ENCODE measurements at regions not wholly inside any gene's neighbourhood (a gene's known extent, or its start where the extent isn't known, plus 50 kb on each side); places are given as distances from the start of the nearest gene placed in this dataset.
A peak's percentile ranks its signal among the peaks of the same experiment; 100 is the strongest.

DNA sequence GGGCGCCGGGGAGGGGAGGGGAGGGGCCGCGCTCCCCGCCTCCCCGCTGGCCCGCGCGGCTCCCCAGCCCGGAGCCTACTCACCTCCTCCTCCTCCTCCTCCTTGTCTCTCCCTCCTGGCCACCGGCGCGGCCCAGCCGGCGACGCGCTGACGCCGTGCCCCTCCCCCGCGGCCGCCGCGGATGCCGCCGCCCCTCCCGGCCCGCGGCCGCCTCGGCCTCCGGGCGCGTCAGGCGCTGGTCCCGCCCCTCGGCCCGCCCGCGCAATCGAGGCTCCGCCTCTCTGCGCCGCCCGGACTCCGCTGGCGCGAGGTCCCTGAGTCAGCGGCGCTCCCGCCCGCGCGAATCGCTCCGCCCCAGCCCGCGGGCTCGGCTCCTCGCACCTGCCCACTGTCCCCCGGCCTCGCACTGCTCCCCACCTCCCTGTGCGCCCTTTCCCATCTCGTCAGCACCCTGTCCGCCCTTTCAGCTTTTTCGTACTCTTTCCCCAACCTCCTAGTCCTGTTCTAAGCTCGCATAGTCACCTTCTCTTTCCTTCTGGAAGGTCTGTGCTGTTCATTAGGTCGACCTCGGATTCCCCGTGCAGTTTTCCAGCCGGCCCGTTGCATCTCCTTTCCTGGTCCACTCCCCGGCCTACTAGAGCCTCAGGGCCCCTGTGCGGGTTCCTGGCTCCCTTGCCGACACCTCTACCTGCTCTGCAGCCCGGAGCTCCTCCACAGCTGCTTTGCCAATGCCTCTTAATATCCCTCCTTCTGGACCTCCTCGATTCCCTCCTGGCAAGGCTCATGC is 187.4 kb downstream of the ZEB2 start (continued):
- TF ChIP-seq, protein P1, sequence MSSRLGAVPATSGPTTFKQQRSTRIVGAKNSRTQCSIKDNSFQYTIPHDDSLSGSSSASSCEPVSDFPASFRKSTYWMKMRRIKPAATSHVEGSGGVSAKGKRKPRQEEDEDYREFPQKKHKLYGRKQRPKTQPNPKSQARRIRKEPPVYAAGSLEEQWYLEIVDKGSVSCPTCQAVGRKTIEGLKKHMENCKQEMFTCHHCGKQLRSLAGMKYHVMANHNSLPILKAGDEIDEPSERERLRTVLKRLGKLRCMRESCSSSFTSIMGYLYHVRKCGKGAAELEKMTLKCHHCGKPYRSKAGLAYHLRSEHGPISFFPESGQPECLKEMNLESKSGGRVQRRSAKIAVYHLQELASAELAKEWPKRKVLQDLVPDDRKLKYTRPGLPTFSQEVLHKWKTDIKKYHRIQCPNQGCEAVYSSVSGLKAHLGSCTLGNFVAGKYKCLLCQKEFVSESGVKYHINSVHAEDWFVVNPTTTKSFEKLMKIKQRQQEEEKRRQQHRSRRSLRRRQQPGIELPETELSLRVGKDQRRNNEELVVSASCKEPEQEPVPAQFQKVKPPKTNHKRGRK (tag; IDR thresholded peaks at IDR 0.05) = no peak
- TF ChIP-seq TEAD1 (CRISPR knock-in tag; IDR thresholded peaks at IDR 0.05) (peak in 1 of 2 experiments; percentile 28; a peak in 1 of 4 replicates), YY1 (IDR thresholded peaks at IDR 0.05; ENCODE audit: borderline replicate concordance in 1 of 3, control insufficient read depth in 1 of 3, extremely low read depth in 1 of 3, insufficient read depth in 3 of 3, insufficient read length in 1 of 3, insufficient replicate concordance in 2 of 3, low read depth in 1 of 3, low read length in 2 of 3) (peak in 1 of 3 experiments; percentile 34), FOSL1 (tag; conservative IDR thresholded peaks at IDR 0.05) (peak; percentile 84), ZNF282 (CRISPR knock-in tag; IDR thresholded peaks at IDR 0.05) (no peak), BRD4 (IDR thresholded peaks at IDR 0.05) (no peak), ZBTB17 (CRISPR knock-in tag; IDR thresholded peaks at IDR 0.05) (no peak; the same call in 1 of the 2 replicates), TRIM28 (IDR thresholded peaks at IDR 0.05) (peak; percentile 67), ZC3H4 (CRISPR knock-in tag; IDR thresholded peaks at IDR 0.05; ENCODE audit: borderline replicate concordance) (no peak), TSC22D4 (tag; IDR thresholded peaks at IDR 0.05) (no peak), MEIS2 (IDR thresholded peaks at IDR 0.05; ENCODE audit: partially characterized antibody) (peak; percentile 24), CCNT2 (IDR thresholded peaks at IDR 0.05; ENCODE audit: borderline replicate concordance, extremely low read depth, insufficient read length, low read depth, low read length) (peak; percentile 98), ZNF184 (CRISPR knock-in tag; IDR thresholded peaks at IDR 0.05) (no peak), SRSF7 (optimal IDR thresholded peaks at IDR 0.05; ENCODE audit: low read depth, low read length) (no peak), SIX5 (IDR thresholded peaks at IDR 0.05; ENCODE audit: borderline replicate concordance in 1 of 2, insufficient read depth in 1 of 2, low read depth in 1 of 2, low read length in 2 of 2) (no peak)
- TF ChIP-seq, protein P2, sequence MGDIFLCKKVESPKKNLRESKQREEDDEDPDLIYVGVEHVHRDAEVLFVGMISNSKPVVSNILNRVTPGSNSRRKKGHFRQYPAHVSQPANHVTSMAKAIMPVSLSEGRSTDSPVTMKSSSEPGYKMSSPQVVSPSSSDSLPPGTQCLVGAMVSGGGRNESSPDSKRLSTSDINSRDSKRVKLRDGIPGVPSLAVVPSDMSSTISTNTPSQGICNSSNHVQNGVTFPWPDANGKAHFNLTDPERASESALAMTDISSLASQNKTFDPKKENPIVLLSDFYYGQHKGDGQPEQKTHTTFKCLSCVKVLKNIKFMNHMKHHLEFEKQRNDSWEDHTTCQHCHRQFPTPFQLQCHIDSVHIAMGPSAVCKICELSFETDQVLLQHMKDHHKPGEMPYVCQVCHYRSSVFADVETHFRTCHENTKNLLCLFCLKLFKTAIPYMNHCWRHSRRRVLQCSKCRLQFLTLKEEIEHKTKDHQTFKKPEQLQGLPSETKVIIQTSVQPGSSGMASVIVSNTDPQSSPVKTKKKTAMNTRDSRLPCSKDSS (IDR thresholded peaks at IDR 0.05; ENCODE audit: low read depth, partially characterized antibody) = no peak
- TF ChIP-seq, protein P3, sequence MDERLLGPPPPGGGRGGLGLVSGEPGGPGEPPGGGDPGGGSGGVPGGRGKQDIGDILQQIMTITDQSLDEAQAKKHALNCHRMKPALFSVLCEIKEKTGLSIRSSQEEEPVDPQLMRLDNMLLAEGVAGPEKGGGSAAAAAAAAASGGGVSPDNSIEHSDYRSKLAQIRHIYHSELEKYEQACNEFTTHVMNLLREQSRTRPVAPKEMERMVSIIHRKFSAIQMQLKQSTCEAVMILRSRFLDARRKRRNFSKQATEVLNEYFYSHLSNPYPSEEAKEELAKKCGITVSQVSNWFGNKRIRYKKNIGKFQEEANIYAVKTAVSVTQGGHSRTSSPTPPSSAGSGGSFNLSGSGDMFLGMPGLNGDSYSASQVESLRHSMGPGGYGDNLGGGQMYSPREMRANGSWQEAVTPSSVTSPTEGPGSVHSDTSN (CRISPR knock-in tag; IDR thresholded peaks at IDR 0.05; ENCODE audit: low read depth) = no peak
- TF ChIP-seq, protein P3 (tag; conservative IDR thresholded peaks at IDR 0.05; ENCODE audit: low read depth) = no peak
- TF ChIP-seq, protein P4, sequence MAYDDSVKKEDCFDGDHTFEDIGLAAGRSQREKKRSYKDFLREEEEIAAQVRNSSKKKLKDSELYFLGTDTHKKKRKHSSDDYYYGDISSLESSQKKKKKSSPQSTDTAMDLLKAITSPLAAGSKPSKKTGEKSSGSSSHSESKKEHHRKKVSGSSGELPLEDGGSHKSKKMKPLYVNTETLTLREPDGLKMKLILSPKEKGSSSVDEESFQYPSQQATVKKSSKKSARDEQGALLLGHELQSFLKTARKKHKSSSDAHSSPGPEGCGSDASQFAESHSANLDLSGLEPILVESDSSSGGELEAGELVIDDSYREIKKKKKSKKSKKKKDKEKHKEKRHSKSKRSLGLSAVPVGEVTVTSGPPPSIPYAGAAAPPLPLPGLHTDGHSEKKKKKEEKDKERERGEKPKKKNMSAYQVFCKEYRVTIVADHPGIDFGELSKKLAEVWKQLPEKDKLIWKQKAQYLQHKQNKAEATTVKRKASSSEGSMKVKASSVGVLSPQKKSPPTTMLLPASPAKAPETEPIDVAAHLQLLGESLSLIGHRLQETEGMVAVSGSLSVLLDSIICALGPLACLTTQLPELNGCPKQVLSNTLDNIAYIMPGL (CRISPR knock-in tag; IDR thresholded peaks at IDR 0.05) = no peak
